ENCODE measurements at regions not wholly inside any gene's neighbourhood (a gene's known extent, or its start where the extent isn't known, plus 50 kb on each side); places are given as distances from the start of the nearest gene placed in this dataset.

- H3K36me3 Mint-ChIP-seq (ENCODE audit: low read depth): no peaks in the 10 kb centered on the region
- peaks cover 20% of the 10 kb centered on the region for H3K4me1 Mint-ChIP-seq (ENCODE audit: low read depth)
- H3K9me3 Mint-ChIP-seq: no peaks in the 10 kb centered on the region
- no peak for DNase-seq
- intact Hi-C loops (cut with micrococcal nuclease): loop anchor here (10.0 kb wide), 1 partner anchor 1124 kb away; no protein-coding TSS in a partner anchor
- H3K4me3 Mint-ChIP-seq: no peak overlapping the region
- CTCF ChIA-PET: no interaction called here
- H3K27ac Mint-ChIP-seq: no peak overlapping the region
- no peaks in the 10 kb centered on the region for H3K27me3 Mint-ChIP-seq (ENCODE audit: low read depth)
These were observed 127.0 kb downstream of the RPAP3 start for GRCh38 chr12:47578836-47579235.

GRCh38 chr12:47577206-47577989, 128.4 kb downstream of the RPAP3 start:
- Mint-ChIP-seq H3K9me3 (no peaks in the 10 kb centered on the region), H3K27me3 (ENCODE audit: low read depth) (no peaks in the 10 kb centered on the region), H3K4me3 (no peak overlapping the region), H3K36me3 (ENCODE audit: low read depth) (no peaks in the 10 kb centered on the region), H3K4me1 (ENCODE audit: low read depth) (peaks cover 30% of the 10 kb centered on the region), H3K27ac (no peak overlapping the region)
- CTCF ChIA-PET: no interaction called here
- no peak for DNase-seq
- intact Hi-C loops (cut with micrococcal nuclease): loop anchor here (10.0 kb wide), 1 partner anchor 1123 kb away; no protein-coding TSS in a partner anchor

- Mint-ChIP-seq H3K27ac (no peak overlapping the region), H3K4me1 (ENCODE audit: low read depth) (peaks cover 30% of the 10 kb centered on the region)
- CTCF ChIA-PET: interaction anchor here (0.5 to 1.6 kb wide), 2 partner anchors 60 to 544 kb away, joined by 5 to 6 read pairs; no protein-coding TSS in a partner anchor
These were observed 129.4 kb downstream of the RPAP3 start for GRCh38 chr12:47576289-47576945.

GRCh38 chr12:47574252-47575021, 131.4 kb downstream of the RPAP3 start:
- intact Hi-C loops (cut with micrococcal nuclease): loop anchor here (1.0 to 10.0 kb wide), 6 partner anchors 132 to 1120 kb away; partner anchors contain the start of genes AMIGO2, PCED1B and RPAP3
- CTCF ChIA-PET: no interaction called here
- DNase-seq: no peak
- Mint-ChIP-seq H3K36me3 (ENCODE audit: low read depth) (no peaks in the 10 kb centered on the region), H3K4me1 (ENCODE audit: low read depth) (peaks cover 30% of the 10 kb centered on the region), H3K27ac (peak overlapping the region; percentile 48), H3K4me3 (no peak overlapping the region), H3K9me3 (no peaks in the 10 kb centered on the region), H3K27me3 (ENCODE audit: low read depth) (no peaks in the 10 kb centered on the region)

More at GRCh38 chr12:47576289-47576945, 129.4 kb downstream of the RPAP3 start:
- Mint-ChIP-seq H3K4me3 (no peak overlapping the region), H3K36me3 (ENCODE audit: low read depth) (no peaks in the 10 kb centered on the region), H3K27me3 (ENCODE audit: low read depth) (no peaks in the 10 kb centered on the region), H3K9me3 (no peaks in the 10 kb centered on the region)
- DNase-seq: no peak
- intact Hi-C loops (cut with micrococcal nuclease): loop anchor here (10.0 kb wide), 1 partner anchor 1122 kb away; no protein-coding TSS in a partner anchor

GRCh38 chr12:47573146-47573659, 132.6 kb downstream of the RPAP3 start:
- Mint-ChIP-seq H3K36me3 (ENCODE audit: low read depth) (no peaks in the 10 kb centered on the region), H3K27me3 (ENCODE audit: low read depth) (no peaks in the 10 kb centered on the region), H3K4me1 (ENCODE audit: low read depth) (peaks cover 30% of the 10 kb centered on the region), H3K9me3 (no peaks in the 10 kb centered on the region), H3K4me3 (no peak overlapping the region), H3K27ac (no peak overlapping the region)
- CTCF ChIA-PET: no interaction called here
- intact Hi-C loops (cut with micrococcal nuclease): loop anchor here (10.0 kb wide), 1 partner anchor 1118 kb away; no protein-coding TSS in a partner anchor
- no peak for DNase-seq

- no peak overlapping the region for H3K27ac Mint-ChIP-seq
- intact Hi-C loops (cut with micrococcal nuclease): loop anchor here (10.0 kb wide), 1 partner anchor 1115 kb away; no protein-coding TSS in a partner anchor
- H3K27me3 Mint-ChIP-seq (ENCODE audit: low read depth): no peaks in the 10 kb centered on the region
- H3K4me3 Mint-ChIP-seq: no peak overlapping the region
- CTCF ChIA-PET: interaction anchor here (0.7 kb wide), 2 partner anchors 174 to 773 kb away, joined by 3 to 4 read pairs; no protein-coding TSS in a partner anchor
- H3K36me3 Mint-ChIP-seq (ENCODE audit: low read depth): no peaks in the 10 kb centered on the region
- H3K4me1 Mint-ChIP-seq (ENCODE audit: low read depth): peaks cover 23% of the 10 kb centered on the region
- no peaks in the 10 kb centered on the region for H3K9me3 Mint-ChIP-seq
- DNase-seq: no peak
These were observed 135.7 kb downstream of the RPAP3 start for GRCh38 chr12:47570151-47570550.

GRCh38 chr12:47562201-47562600, 143.6 kb downstream of the RPAP3 start:
- no peaks in the 10 kb centered on the region for H3K9me3 Mint-ChIP-seq
- peaks cover 20% of the 10 kb centered on the region for H3K4me1 Mint-ChIP-seq (ENCODE audit: low read depth)
- H3K27ac Mint-ChIP-seq: no peak overlapping the region
- intact Hi-C loops (cut with micrococcal nuclease): no loop called here
- no peak for DNase-seq
- CTCF ChIA-PET: no interaction called here
- no peaks in the 10 kb centered on the region for H3K27me3 Mint-ChIP-seq (ENCODE audit: low read depth)
- no peaks in the 10 kb centered on the region for H3K36me3 Mint-ChIP-seq (ENCODE audit: low read depth)
- H3K4me3 Mint-ChIP-seq: no peak overlapping the region

GRCh38 chr12:47561746-47562145, 144.1 kb downstream of the RPAP3 start:
- Mint-ChIP-seq H3K27me3 (ENCODE audit: low read depth) (no peaks in the 10 kb centered on the region), H3K9me3 (no peaks in the 10 kb centered on the region), H3K4me1 (ENCODE audit: low read depth) (peaks cover 20% of the 10 kb centered on the region), H3K4me3 (no peak overlapping the region), H3K36me3 (ENCODE audit: low read depth) (no peaks in the 10 kb centered on the region), H3K27ac (no peak overlapping the region)
- no peak for DNase-seq
- intact Hi-C loops (cut with micrococcal nuclease): no loop called here
- CTCF ChIA-PET: no interaction called here

- Mint-ChIP-seq H3K4me1 (ENCODE audit: low read depth) (peaks cover 24% of the 10 kb centered on the region), H3K4me3 (no peak overlapping the region), H3K27me3 (ENCODE audit: low read depth) (no peaks in the 10 kb centered on the region), H3K27ac (no peak overlapping the region), H3K9me3 (no peaks in the 10 kb centered on the region), H3K36me3 (ENCODE audit: low read depth) (no peaks in the 10 kb centered on the region)
- CTCF ChIA-PET: no interaction called here
- no peak for DNase-seq
- intact Hi-C loops (cut with micrococcal nuclease): no loop called here
These were observed 145.4 kb downstream of the RPAP3 start for GRCh38 chr12:47560415-47560814.

- CTCF ChIA-PET: no interaction called here
- Mint-ChIP-seq H3K36me3 (ENCODE audit: low read depth) (peaks cover 5% of the 10 kb centered on the region), H3K27me3 (ENCODE audit: low read depth) (no peaks in the 10 kb centered on the region), H3K9me3 (peaks cover 6% of the 10 kb centered on the region), H3K4me1 (ENCODE audit: low read depth) (peaks cover 31% of the 10 kb centered on the region), H3K27ac (no peak overlapping the region), H3K4me3 (no peak overlapping the region)
- DNase-seq: no peak
- intact Hi-C loops (cut with micrococcal nuclease): no loop called here
These were observed 147.0 kb downstream of the RPAP3 start for GRCh38 chr12:47558625-47559345.

GRCh38 chr12:47557386-47557785, 148.4 kb downstream of the RPAP3 start:
- Mint-ChIP-seq H3K9me3 (peaks cover 15% of the 10 kb centered on the region), H3K27ac (no peak overlapping the region), H3K4me3 (no peak overlapping the region), H3K27me3 (ENCODE audit: low read depth) (no peaks in the 10 kb centered on the region), H3K4me1 (ENCODE audit: low read depth) (peaks cover 31% of the 10 kb centered on the region), H3K36me3 (ENCODE audit: low read depth) (peaks cover 8% of the 10 kb centered on the region)
- CTCF ChIA-PET: no interaction called here
- DNase-seq: no peak
- intact Hi-C loops (cut with micrococcal nuclease): no loop called here

All from activated naive CD4-positive, alpha-beta T cell treated with anti-CD3 and anti-CD28 coated beads for 36 hours (primary cell).